Trophoblast cell (in vitro differentiated cells and primary cell): ENCODE measurements at regions not wholly inside any gene's neighbourhood (a gene's known extent, or its start where the extent isn't known, plus 50 kb on each side); places are given as distances from the start of the nearest gene placed in this dataset.
A peak's percentile ranks its signal among the peaks of the same experiment; 100 is the strongest.

Experiments used
- DNase-seq, 2 donors: peaks; one replicate each; pipeline ENCODE4 v3.0.0-alpha.2; 2016
- H2AFZ ChIP-seq: 2 replicates; pipeline ENCODE4 v1.6.1; 2013; ENCODE audit warnings: low read length, moderate library complexity, mild to moderate bottlenecking; ENCODE audit not compliant: insufficient read depth, poor library complexity
- H2AK5ac ChIP-seq: 2 replicates; pipeline ENCODE4 v1.6.1; 2013; ENCODE audit warnings: mild to moderate bottlenecking, low read length
- H2BK120ac ChIP-seq: 2 replicates; pipeline ENCODE4 v1.6.1; 2013; ENCODE audit warnings: low read length, mild to moderate bottlenecking, moderate library complexity; ENCODE audit not compliant: insufficient read depth, poor library complexity
- H2BK12ac ChIP-seq: 2 replicates; pipeline ENCODE4 v1.6.1; 2013; ENCODE audit warnings: mild to moderate bottlenecking, low read length, moderate library complexity
- H2BK5ac ChIP-seq: 2 replicates; pipeline ENCODE4 v1.6.1; 2013; ENCODE audit warnings: low read length, low read depth, moderate library complexity, mild to moderate bottlenecking; ENCODE audit not compliant: poor library complexity
- H3K14ac ChIP-seq: 2 replicates; pipeline ENCODE4 v1.6.1; 2013; ENCODE audit warnings: mild to moderate bottlenecking, low read length
- H3K18ac ChIP-seq: 2 replicates; pipeline ENCODE4 v1.6.1; 2013; ENCODE audit warnings: mild to moderate bottlenecking, low read length
- H3K23ac ChIP-seq: 2 replicates; pipeline ENCODE4 v1.6.1; 2013; ENCODE audit warnings: low read length
- H3K27ac ChIP-seq: 2 replicates; pipeline ENCODE4 v1.5.1; 2013; ENCODE audit warnings: low read depth, mild to moderate bottlenecking, inconsistent platforms, low read length, moderate library complexity
- H3K27me3 ChIP-seq: 2 replicates; pipeline ENCODE4 v1.6.1; 2013; ENCODE audit warnings: inconsistent platforms, mild to moderate bottlenecking, low read length, moderate library complexity; ENCODE audit not compliant: insufficient read depth
- H3K36me3 ChIP-seq, 2 experiments: 1 replicate in 1 of 2; 2 replicates in 1 of 2; pipeline ENCODE4 v1.6.1; 2013; ENCODE audit warnings: low read length in 2 of 2, mild to moderate bottlenecking in 2 of 2, moderate library complexity in 1 of 2; ENCODE audit not compliant: insufficient read depth in 2 of 2, control insufficient read depth in 1 of 2
- H3K4ac ChIP-seq: 2 replicates; pipeline ENCODE4 v1.6.1; 2013; ENCODE audit warnings: low read depth, mild to moderate bottlenecking, low read length, moderate library complexity
- H3K4me1 ChIP-seq, 2 experiments: 1 replicate in 1 of 2; 2 replicates in 1 of 2; pipeline ENCODE4 v1.6.1; 2013; ENCODE audit warnings: low read length in 2 of 2, mild to moderate bottlenecking in 2 of 2, moderate library complexity in 1 of 2; ENCODE audit not compliant: insufficient read depth in 2 of 2, control insufficient read depth in 1 of 2
- H3K4me2 ChIP-seq: 2 replicates; pipeline ENCODE4 v1.6.1; 2013; ENCODE audit warnings: inconsistent platforms, mild to moderate bottlenecking, low read length, moderate library complexity
- H3K4me3 ChIP-seq: 2 replicates; pipeline ENCODE4 v1.5.1; 2013; ENCODE audit warnings: mild to moderate bottlenecking, low read depth, low read length, inconsistent platforms
- H3K79me1 ChIP-seq: one replicate; pipeline ENCODE4 v1.6.1; 2013; ENCODE audit warnings: low read length
- H3K79me2 ChIP-seq: 2 replicates; pipeline ENCODE4 v1.6.1; 2013; ENCODE audit warnings: low read length, mild to moderate bottlenecking; ENCODE audit not compliant: control insufficient read depth, insufficient read depth, poor library complexity
- H3K9ac ChIP-seq: 2 replicates; pipeline ENCODE4 v1.6.1; 2013; ENCODE audit warnings: mild to moderate bottlenecking, low read length
- H3K9me3 ChIP-seq: 2 replicates; pipeline ENCODE4 v1.6.1; 2013; ENCODE audit warnings: low read depth, mild to moderate bottlenecking, control low read depth, inconsistent platforms, low read length; ENCODE audit not compliant: insufficient read depth
- H4K12ac ChIP-seq: 2 replicates; pipeline ENCODE4 v1.6.1; 2013; ENCODE audit warnings: low read depth, mild to moderate bottlenecking, low read length, moderate library complexity
- H4K8ac ChIP-seq: 2 replicates; pipeline ENCODE4 v1.6.1; 2013; ENCODE audit warnings: low read depth, mild to moderate bottlenecking, low read length, moderate library complexity
- H4K91ac ChIP-seq: one replicate; pipeline ENCODE4 v1.6.1; 2013; ENCODE audit warnings: low read depth, mild to moderate bottlenecking, low read length, moderate library complexity
- WGBS: extraction: QIAGEN DNeasy Blood & Tissue Kit; methylation state at CpG from one replicate; pipeline ENCODE4 v1.1.7; 2013; ENCODE audit warnings: missing lambda C conversion rate; ENCODE audit not compliant: insufficient read length, insufficient coverage; ENCODE audit errors: extremely low coverage; 5-methylcytosine and 5-hydroxymethylcytosine counted together

DNA sequence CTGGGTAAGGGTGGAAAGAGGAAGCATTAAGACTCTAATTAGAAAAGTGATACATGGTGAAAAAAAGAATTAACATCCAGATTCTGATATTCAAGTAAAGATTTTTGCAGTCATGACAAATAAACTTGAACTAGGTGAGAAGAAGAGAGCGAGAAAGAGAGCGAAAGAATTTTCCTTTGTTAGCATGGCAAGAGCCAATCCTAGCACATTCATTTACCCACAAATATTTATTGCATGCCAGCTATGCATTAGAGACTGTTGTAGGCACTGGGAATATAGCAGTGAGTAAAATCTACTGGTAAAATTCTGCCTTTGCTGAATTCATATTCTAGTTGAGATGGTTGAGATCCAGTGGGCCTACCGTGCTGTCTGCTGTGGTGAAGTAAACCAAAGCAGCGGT, 177.9 kb upstream of the DPH6 start:
- no peak overlapping the region for H3K4me3 ChIP-seq
- no peaks in the 10 kb centered on the region for H3K36me3 ChIP-seq
- H3K27me3 ChIP-seq: no peaks in the 10 kb centered on the region
- no peak overlapping the region for H3K9ac ChIP-seq
- H4K12ac ChIP-seq: no peak overlapping the region
- H2BK120ac ChIP-seq: no peak overlapping the region
- H3K18ac ChIP-seq: no peak overlapping the region
- no peaks in the 10 kb centered on the region for H3K4me1 ChIP-seq
- no peak overlapping the region for H2BK5ac ChIP-seq
- H3K79me2 ChIP-seq: no peaks in the 10 kb centered on the region
- H3K14ac ChIP-seq: no peak overlapping the region
- WGBS: no CpG with 5 or more reads among the region's 4 CpGs
- H3K4ac ChIP-seq: no peak overlapping the region
- H4K91ac ChIP-seq: no peak overlapping the region
- H3K79me1 ChIP-seq: no peaks in the 10 kb centered on the region
- H2AK5ac ChIP-seq: no peak overlapping the region
- H2BK12ac ChIP-seq: no peak overlapping the region
- no peak overlapping the region for H3K4me2 ChIP-seq
- H3K23ac ChIP-seq: no peak overlapping the region
- H2AFZ ChIP-seq: no peak overlapping the region
- no peaks in the 10 kb centered on the region for H3K9me3 ChIP-seq
- no peak overlapping the region for H4K8ac ChIP-seq
- peak in 1 of 2 donors; percentile 49 for DNase-seq
- no peak overlapping the region for H3K27ac ChIP-seq

DNA sequence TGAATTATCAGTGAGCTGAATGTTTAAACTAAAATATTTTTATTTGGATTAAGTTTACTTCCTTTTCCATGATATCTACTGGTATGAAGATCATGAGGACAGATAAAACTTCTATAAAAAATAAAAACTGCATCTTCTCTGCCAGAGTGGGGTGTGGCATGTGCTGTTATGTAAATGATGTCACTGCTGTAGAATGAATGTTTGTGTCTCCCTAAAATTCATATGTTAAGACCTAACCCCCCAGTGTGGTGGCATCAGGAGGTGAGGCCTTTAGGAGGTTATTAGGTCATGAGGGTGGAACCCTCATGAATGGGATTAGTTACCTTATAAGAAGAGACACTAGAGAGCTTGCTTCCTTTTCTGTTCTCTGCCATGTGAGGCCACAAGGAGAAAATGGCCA, 178.7 kb upstream of the DPH6 start:
- Histone ChIP-seq H3K4ac (no peak overlapping the region), H3K9me3 (no peaks in the 10 kb centered on the region), H2BK120ac (no peak overlapping the region), H4K91ac (no peak overlapping the region), H3K79me2 (no peaks in the 10 kb centered on the region), H3K4me2 (no peak overlapping the region), H2BK5ac (no peak overlapping the region), H3K23ac (no peak overlapping the region), H3K9ac (no peak overlapping the region), H2AFZ (no peak overlapping the region), H3K79me1 (no peaks in the 10 kb centered on the region), H3K4me3 (no peak overlapping the region), H3K36me3 (no peaks in the 10 kb centered on the region), H3K4me1 (no peaks in the 10 kb centered on the region), H4K8ac (no peak overlapping the region), H3K14ac (no peak overlapping the region), H4K12ac (no peak overlapping the region), H3K27ac (no peak overlapping the region), H2AK5ac (no peak overlapping the region), H2BK12ac (no peak overlapping the region), H3K27me3 (no peaks in the 10 kb centered on the region), H3K18ac (no peak overlapping the region)
- no peak for DNase-seq

DNA sequence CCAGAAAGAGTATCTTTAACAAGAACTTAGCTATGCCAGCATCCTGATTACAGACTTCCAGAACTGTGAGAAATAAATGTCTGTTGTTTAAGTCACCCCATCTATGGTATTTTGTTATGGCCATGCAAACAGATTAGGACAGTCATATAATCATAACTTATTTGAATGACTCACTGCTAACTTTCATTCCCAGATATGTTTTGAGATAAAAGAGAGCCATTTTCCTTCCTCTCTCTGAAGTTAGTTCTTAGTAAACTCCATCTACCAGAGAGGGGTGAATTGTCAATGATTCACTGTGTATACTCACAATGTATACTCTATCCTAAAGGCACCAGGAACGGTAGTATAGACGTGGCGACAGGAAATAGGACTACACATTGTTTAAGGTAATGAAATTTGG, 179.4 kb upstream of the DPH6 start:
- Histone ChIP-seq H2BK120ac (no peak overlapping the region), H3K4me3 (no peak overlapping the region), H3K27ac (no peak overlapping the region), H2AFZ (no peak overlapping the region), H3K36me3 (no peaks in the 10 kb centered on the region), H3K14ac (no peak overlapping the region), H3K4me2 (no peak overlapping the region), H3K9ac (no peak overlapping the region), H2AK5ac (no peak overlapping the region), H3K4ac (no peak overlapping the region), H4K91ac (no peak overlapping the region), H2BK5ac (no peak overlapping the region), H3K79me2 (no peaks in the 10 kb centered on the region), H3K18ac (no peak overlapping the region), H2BK12ac (no peak overlapping the region), H3K9me3 (no peaks in the 10 kb centered on the region), H3K27me3 (no peaks in the 10 kb centered on the region), H3K79me1 (no peaks in the 10 kb centered on the region), H4K8ac (no peak overlapping the region), H4K12ac (no peak overlapping the region), H3K4me1 (no peaks in the 10 kb centered on the region), H3K23ac (no peak overlapping the region)
- no peak for DNase-seq
- no CpG with 5 or more reads among the region's 3 CpGs for WGBS

DNA sequence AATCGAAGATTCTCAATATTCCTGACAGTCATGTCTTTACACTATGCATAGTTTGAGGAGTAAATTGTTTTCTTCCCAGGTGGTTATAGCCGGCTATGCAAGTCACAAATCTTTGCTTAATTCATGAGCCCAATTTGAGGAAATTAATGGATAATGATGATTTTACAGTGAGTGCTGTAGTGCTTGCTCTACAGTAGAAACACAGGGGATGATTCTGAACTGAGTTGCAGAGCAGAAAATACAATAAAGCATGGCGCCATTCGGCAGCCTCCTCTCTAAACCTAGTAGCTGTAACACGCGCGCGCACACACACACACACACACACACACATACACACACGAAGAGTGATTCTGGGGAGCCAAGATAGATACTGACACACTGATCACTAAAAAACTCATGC, 181.7 kb upstream of the DPH6 start:
- Histone ChIP-seq H4K8ac (no peak overlapping the region), H3K4me1 (no peaks in the 10 kb centered on the region), H3K27me3 (no peaks in the 10 kb centered on the region), H3K4me2 (no peak overlapping the region), H2BK12ac (no peak overlapping the region), H4K12ac (no peak overlapping the region), H3K4ac (no peak overlapping the region), H3K9ac (no peak overlapping the region), H3K27ac (no peak overlapping the region), H3K36me3 (no peaks in the 10 kb centered on the region), H3K4me3 (no peak overlapping the region), H4K91ac (no peak overlapping the region), H2AFZ (no peak overlapping the region), H3K18ac (no peak overlapping the region), H2BK120ac (no peak overlapping the region), H3K79me2 (no peaks in the 10 kb centered on the region), H3K14ac (no peak overlapping the region), H3K9me3 (no peaks in the 10 kb centered on the region), H3K79me1 (no peaks in the 10 kb centered on the region), H2BK5ac (no peak overlapping the region), H2AK5ac (no peak overlapping the region), H3K23ac (no peak overlapping the region)
- WGBS: no CpG with 5 or more reads among the region's 9 CpGs
- DNase-seq: no peak
